ENCODE measurements at regions not wholly inside any gene's neighbourhood (a gene's known extent, or its start where the extent isn't known, plus 50 kb on each side); places are given as distances from the start of the nearest gene placed in this dataset.

- Histone ChIP-seq H2BK15ac (ENCODE audit: low read depth, low read length) (no peak overlapping the region), H3K9ac (ENCODE audit: low read depth, low read length) (no peak overlapping the region), H4K5ac (ENCODE audit: low read depth, low read length) (no peak overlapping the region), H3K56ac (ENCODE audit: extremely low read depth, insufficient read depth, low read length) (no peak overlapping the region), H3K9me1 (ENCODE audit: insufficient read depth, low read length) (no peaks in the 10 kb centered on the region), H3K4ac (ENCODE audit: low read depth, low read length) (no peak overlapping the region), H2AFZ (replicated peaks; ENCODE audit: low read length, poor library complexity) (no peak overlapping the region), H3K27ac (ENCODE audit: insufficient read depth, low read length) (no peak overlapping the region), H3K79me1 (ENCODE audit: low read depth in 1 of 2, low read length in 2 of 2) (no peaks in the 10 kb centered on the region), H3K4me1 (ENCODE audit: control insufficient read depth, insufficient read depth, low read length) (no peaks in the 10 kb centered on the region), H3K18ac (ENCODE audit: low read depth, low read length) (no peak overlapping the region), H3K23ac (ENCODE audit: low read depth, low read length) (no peak overlapping the region), H2AK9ac (replicated peaks; ENCODE audit: low read depth, low read length, poor library complexity) (no peak overlapping the region), H2AK5ac (ENCODE audit: low read depth, low read length) (no peak overlapping the region), H3K4me2 (ENCODE audit: low read depth, low read length) (no peak overlapping the region), H3K9me3 (ENCODE audit: control insufficient read depth, insufficient read depth, low read length) (peaks cover 1% of the 10 kb centered on the region; the same call in 1 of the 2 replicates), H4K91ac (ENCODE audit: insufficient read depth, low read depth, low read length) (no peak overlapping the region), H3K4me3 (ENCODE audit: insufficient read depth, low read depth, low read length) (no peak overlapping the region), H3K14ac (replicated peaks; ENCODE audit: low read depth, low read length) (no peak overlapping the region), H3K36me3 (ENCODE audit: control insufficient read depth, insufficient read depth, low read length) (no peaks in the 10 kb centered on the region), H4K8ac (ENCODE audit: low read depth in 2 of 2, low read length in 2 of 2) (no peak overlapping the region), H4K20me1 (ENCODE audit: insufficient read depth, low read length) (no peaks in the 10 kb centered on the region), H2BK20ac (ENCODE audit: low read depth, low read length) (no peak overlapping the region), H3K27me3 (ENCODE audit: control insufficient read depth, insufficient read depth, low read length) (no peaks in the 10 kb centered on the region), H2BK120ac (ENCODE audit: low read depth, low read length) (no peak overlapping the region), H2BK5ac (ENCODE audit: low read depth, low read length, poor library complexity, severe bottlenecking) (no peak overlapping the region)
- ATAC-seq (ENCODE audit: low read depth): no peak
- intact Hi-C loops (cut with micrococcal nuclease): no loop called here
- CTCF ChIA-PET: no interaction called here
- no CpG with 5 or more reads among the region's 1 CpG for WGBS, 2 experiments (ENCODE audit: extremely low coverage in 2 of 2, insufficient read length in 1 of 2)
- no peak for DNase-seq
- BruUV-seq (replicated peaks): no TSS peak
- TF ChIP-seq RAD21 (IDR thresholded peaks at IDR 0.05; ENCODE audit: low read length) (no peak), MAFK (IDR thresholded peaks at IDR 0.05; ENCODE audit: low read depth, low read length) (peak; percentile 92)
- POLR2A ChIA-PET (ENCODE audit: unreplicated experiment): no interaction called here
- in situ Hi-C loops (cut with MboI; ENCODE audit: low sequenced_read_pairs): no loop called here
- dilution Hi-C loops (cut with HindIII; ENCODE audit: low sequenced_read_pairs, unreplicated experiment): no loop called here
Measured at GRCh38 chr7:119102291-119102690, 877.8 kb downstream of the ANKRD7 start.

Data from IMR-90 (cell line).